ENCODE measurements at regions not wholly inside any gene's neighbourhood (a gene's known extent, or its start where the extent isn't known, plus 50 kb on each side); places are given as distances from the start of the nearest gene placed in this dataset.
A peak's percentile ranks its signal among the peaks of the same experiment; 100 is the strongest.
"Not testable (repeated sequence)": the region's sequence is repeated elsewhere in the genome, so short reads cannot be mapped to it uniquely, and the experiment has no call there.

DNA sequence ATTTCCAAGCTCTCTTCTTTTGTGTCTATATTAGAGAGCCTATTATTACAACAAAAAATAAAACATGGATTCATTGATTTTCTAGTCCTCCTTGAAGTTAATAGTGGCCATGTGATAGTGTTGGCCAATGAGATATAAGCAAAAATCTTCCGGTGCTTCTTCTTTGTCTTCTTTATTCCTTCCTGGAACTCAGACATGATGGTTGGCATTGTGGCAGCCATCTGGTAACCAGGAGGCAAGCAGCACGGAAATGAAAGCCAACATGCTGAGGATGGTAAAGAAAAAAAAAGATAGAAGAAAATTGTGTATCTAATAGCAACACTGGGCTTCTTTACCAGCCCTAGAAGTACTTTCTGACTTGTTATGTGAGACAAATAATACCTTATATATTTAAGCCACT is 50.8 kb upstream of the SEL1L start:
- DNase-seq: no peak

DNA sequence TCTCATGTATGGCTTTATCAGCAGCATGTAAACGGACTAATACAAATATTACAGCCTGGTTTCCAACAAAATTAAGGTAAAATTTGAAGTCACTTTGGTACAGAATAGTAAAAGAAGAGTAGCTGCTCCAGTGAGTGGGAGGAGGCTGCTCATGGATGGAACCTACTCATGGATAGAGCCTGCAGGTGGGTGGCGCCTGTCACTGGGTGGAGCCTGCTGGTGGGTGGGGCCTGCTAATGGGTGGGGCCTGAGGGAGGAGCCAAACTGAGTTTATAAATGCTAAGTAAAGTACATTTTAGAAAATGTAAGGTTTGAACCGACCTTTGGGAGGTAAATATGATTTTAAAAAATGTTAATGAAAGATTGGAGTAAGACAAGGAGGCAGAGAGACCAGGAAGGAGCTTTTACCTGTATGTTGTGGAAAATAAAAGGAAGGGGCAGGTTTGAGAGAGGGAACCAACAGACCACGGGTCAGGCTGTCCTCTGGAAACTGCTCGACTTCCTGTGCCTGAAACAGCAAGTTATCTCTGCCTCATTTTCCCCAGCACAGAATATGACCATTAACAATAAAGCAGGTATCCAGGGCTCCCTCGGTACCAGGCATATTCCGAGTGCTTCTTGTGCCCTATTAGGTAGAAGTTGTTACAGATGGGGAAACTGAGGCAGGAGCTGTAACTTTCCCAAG is 55.9 kb upstream of the SEL1L start:
- no peak for DNase-seq

DNA sequence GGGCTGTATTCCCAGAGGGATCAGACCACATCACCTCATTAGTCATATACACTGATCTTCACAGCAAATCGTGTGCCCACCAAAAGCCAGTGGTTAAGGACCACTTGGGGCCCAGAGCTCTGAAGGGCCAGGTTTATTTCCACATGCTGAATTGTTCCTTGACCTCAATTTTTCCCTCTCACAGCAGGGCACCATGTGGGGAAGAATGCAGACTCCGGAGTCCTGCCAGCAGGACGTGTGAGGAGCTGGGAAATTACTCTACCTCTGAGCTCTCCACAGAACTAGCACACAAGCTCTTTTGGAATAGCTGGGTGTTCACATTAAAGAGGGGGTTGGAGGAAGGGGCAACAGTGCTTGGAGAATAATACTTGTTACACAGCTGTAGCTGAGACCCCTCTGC is 57.6 kb upstream of the SEL1L start:
- no peak for DNase-seq

DNA sequence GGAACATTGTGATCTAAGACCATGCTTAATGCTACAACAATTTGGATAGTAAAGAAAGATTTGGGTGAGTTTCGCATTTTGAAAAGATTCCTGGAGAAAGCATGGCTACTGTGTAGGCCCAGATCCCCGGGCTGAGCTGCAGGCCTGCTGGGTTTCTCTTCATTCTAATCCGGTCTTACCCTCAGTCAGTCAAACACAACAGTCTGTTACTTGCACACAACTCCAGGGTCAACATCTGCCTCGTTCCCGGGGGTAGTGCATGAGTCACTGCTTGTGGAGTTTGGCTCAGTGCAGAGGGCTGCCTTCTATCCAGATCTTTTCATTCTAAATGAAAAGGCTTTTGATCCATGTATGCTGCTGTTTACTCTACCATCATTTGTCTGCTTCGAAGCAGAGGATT is 60.4 kb upstream of the SEL1L start:
- peak in 10 of 14 donors; percentile 1 to 78 (median 31) for DNase-seq

DNA sequence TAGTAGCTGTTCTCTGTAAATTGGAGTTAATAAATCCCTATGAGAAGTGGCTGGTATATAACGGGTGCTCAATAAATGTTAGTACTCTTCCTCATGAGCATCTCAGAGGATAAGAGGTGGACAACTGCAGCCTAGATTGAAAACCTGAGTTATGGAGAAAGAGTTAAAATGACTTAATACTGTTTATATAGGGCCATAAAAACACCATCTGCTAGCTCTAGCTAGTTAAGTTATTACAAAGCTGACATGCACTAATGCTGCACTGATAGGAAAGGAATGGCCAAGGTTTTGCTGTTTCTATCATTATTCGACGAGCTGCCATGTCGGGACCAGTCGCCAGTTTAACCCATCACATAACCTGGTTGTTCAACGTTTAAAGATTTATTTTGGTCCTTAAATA is 72.0 kb upstream of the SEL1L start:
- no peak for DNase-seq

DNA sequence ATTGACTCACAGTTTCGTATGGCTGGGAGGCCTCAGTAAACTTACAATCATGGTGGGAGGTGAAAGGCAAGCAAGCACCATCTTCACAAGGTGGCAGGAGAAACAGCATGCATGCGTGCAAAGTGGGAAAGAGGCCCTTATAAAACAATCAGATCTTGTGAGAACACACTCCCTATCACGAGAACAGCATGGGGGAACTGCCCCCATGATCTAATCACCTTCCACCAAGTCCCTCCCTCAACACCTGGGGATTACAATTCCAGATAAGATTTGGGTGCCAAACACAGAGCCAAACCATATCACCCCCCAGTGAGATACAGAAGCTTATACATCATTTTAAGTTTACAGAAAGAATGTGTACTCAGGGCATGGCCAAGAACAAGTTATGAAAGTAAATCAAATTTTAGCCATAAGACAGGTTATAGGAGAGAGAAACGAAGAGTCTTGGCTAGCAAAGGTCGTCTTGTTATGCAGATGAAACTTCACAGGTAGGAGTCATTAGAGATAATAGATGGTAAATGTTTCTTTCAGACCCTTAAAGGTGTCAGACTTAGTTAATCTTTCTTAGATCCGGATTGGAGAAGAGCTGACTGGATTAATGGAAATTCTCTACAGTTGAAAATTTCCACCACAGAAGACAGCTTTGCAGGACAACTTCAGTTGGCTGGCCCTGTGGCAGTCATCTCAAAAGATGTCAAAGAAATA is 79.8 kb upstream of the SEL1L start:
- no peak for DNase-seq

DNA sequence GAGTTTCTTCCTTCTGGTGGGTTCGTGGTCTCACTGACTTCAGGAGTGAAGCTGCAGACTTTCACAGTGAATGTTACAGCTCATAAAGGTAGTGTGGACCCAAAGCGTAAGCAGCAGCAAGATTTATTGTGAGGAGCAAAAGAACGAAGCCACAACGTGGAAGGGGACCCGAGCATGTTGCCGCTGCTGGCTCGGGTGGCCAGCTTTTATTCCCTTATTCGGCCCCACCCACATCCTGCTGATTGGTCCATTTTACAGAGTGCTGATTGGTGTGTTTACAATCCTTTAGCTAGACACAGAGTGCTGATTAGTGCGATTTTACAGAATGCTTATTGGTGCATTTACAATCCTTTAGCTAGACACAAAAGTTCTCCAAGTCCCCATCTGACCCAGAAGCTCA is 80.6 kb upstream of the SEL1L start:
- not testable (repeated sequence) for DNase-seq

DNA sequence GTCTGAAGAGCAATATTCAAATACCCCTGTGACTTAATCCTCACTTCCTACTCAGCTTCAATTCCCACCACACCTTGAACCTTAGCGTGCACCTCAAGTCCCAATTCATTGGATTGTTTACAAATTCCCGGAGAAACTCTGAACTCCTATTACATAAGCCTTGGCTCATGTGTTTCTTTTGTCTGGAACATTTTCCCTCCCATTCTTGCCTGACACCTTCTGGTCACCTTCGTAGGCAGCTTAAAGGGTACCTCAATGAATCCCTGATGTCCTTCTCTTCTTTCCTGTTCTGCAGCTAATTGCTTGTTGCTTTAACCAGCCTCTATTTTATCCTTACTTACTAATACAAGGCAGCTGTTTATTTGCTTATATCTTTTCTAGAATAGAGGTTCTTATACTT is 85.0 kb upstream of the SEL1L start:
- DNase-seq: no peak

DNA sequence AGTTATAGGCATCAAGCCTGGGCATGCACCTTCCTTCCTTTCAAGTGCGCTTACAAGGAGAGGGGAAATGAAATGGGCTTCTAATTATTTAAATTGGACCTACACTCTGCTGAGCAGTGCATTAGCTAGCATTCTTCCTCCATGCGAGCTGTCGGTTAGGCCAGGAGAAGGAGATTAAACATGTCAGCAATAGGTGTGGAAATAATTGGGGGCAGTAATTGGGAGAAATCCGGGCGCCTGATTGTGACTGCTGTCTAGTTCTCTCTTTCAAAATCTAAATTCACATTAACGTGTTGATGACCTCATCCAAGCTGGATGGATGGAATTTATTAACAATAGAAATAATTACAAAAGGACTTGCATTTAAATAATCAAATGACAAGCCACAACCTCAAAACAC is 86.2 kb upstream of the SEL1L start:
- no peak for DNase-seq

DNA sequence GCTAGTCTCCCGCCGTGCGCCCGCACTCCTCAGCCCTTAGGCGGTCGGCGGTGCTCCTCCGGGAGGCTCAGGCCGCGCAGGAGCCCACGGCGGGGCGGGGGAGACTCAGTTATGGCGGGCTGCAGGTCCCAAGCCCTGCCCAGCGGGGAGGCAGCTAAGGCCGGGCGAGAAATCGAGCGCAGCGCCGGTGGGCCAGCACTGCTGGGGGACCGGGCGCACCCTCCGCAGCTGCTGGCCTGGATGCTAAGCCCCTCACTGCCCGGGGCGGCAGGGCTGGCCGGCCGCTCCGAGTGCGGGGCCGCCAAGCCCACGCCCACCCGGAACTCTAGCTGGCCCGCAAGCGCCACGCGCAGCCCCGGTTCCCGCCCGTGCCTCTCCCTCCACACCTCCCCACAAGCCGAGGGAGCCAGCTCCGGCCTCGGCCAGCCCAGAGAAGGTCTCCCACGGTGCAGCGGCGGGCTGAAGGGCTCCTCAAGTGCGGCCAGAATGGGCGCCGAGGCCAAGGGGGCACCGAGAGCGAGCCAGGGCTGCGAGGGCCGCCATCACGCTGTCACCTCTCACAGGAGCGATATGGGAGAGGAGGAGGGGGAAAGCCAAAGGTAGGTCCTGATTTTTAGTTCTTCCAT is 90.2 kb upstream of the SEL1L start:
- DNase-seq: not testable (repeated sequence)

DNA sequence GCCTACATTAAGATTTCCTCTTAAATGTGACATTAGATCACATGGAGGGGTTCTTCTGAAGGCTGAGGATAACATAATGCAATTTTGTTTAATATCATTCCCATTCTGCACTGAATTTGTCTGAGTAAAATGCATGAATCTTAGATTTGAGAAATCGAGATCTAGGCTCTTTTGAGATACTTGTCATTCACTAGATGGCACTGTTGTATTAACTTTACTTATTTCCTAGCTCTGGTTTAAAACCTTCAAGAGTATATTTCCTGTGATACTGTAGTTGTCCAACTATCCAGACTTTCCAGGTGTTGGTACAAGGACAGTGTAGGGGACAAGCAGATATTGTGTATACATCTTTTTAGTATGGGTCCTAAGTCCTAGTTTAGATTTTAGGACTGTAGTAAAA is 91.7 kb upstream of the SEL1L start:
- DNase-seq: no peak

DNA sequence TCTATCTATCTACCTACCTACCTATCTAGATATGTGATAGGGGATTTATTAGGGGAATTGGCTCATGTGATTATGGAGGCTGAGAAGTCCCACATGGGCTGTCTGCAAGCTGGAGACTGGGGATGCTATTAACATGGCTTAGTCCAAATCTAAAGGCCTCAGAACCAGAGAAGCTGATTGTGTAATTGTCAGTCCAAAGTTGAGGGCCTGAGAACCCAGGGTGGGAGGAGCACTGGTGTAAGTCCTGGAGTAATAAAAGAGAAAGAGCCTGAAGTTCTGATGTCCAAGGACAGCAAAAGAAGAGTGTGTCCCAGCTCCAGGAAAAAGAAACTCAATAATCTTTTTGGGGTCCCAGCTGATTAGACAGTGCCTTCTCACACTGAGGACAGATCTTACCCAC is 98.5 kb upstream of the SEL1L start:
- DNase-seq: no peak

DNA sequence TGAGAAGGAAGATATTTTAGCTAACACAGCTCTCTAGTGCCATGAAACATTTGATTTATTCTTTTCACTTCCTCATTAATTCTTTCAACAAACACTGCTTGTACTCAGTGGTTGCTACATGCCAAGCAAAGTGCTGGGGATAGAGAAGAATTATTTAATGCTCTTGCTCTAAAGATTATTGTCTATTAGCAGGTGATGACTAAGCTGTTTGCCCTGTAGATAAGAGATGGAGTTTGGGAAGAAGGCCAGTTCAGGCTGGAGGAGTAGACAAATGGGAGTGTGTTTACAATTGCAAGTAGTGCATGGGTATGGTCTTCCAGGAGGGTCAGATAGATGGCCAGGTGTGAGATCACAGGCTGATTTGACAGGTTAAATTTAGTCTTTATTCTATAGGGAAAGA is 99.8 kb upstream of the SEL1L start:
- DNase-seq: no peak

DNA sequence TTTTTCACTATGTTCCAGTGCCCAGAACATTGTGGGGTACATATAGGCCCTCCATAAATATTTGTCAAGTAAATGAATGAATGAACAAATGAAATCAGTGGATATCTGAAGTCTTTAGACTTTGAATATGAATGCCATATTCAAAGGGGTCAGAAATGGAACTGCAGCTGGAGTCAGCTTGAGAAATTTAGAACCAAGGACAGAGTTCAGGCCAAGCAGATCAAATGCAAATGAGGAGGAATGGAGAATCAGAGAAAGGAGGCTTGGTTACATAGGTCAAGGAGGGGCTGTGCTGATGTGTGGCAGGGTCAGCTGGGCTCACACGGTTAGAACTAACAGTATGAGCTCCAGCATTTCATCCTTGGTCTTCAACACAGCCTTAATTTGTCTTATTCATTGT is 104.0 kb upstream of the SEL1L start:
- DNase-seq: no peak

DNA sequence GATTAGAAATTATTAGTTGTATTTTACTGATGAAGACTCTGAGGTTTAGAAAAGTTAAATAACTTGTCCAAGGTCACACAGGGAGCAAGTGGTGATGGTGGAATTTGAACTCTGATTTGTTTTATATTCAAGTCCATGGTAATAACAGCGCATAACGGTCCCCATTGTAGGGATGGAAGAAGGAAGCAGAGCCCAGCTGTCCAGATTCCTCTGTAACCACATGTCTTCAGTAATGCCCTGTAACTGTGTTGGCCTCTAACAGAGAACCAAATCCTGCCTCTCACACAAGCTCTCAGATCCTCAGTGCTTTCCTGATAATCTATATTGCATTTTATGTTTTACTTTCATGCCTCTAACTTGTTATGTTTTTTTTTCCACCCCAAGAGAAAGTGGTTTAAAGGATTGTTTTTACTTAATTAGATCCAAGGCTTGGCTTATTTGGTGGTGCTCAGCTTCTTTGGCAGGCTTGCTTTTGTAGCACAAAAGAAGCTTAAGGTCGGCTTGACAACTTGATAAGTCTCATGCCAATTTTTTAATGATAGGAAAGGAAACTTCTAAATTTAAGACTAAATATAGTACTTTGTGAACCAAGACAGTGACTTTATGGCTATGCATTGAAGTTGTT is 105.1 kb upstream of the SEL1L start:
- DNase-seq: no peak

DNA sequence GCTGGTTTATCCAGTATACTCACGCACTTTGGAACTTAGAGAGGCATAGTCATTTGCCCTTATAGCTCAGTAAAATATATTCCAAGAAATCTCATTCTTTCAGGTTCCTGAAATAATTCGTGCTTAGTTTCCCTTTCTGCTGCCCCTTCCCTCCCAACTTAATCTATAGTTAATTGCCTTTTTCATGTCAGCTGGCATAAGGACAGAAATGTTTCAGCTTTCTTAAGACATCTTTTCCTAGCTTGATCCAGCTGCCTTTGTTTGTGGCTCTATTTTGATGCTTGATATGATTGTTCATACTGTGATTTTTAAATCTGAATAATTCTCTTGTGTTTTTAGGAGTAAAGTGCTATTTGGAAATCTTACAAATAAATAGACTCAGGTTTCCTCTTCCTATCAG is 120.0 kb upstream of the SEL1L start:
- DNase-seq: no peak

DNA sequence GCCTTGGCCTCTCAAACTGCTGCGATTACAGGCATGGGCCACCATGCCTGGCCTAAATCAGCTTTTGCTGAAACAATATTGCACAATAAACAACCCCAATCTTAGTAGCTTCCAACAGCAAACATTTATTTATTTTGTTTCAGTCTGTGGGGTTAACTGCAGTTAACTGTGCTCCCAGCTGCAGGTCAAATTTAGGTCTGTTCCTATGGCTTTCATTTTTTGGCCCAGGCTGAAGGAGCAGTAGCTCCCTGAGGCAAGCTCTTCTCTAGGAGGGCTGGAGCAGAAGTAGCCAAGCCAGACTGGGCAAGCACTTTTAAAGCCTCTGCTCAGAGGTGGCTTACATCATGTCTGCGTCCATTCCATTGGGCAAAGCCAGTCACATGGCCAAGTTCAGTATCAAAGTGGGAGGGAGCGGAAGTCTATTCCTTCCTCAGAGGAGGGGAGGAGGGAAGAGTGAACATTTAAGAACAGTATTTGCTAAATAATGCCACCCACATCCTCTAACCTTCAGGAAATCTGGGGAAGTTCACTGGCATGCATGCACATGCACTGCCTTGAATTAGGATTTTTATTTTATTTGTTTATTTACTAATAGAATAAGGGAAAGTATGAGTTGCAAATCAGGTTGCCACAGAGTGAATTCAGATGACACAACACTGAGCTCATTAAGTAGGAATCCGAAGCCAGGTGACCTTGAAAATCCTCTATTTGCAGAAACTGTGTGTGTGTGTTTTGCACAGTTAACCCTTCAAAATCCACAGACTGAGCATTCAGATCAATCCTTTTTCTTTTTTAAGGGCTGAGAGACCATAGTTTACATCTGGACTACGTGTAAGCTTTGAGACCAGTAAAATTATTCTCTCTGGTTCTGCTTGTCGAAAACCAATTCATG is 122.0 kb upstream of the SEL1L start:
- no peak for DNase-seq

DNA sequence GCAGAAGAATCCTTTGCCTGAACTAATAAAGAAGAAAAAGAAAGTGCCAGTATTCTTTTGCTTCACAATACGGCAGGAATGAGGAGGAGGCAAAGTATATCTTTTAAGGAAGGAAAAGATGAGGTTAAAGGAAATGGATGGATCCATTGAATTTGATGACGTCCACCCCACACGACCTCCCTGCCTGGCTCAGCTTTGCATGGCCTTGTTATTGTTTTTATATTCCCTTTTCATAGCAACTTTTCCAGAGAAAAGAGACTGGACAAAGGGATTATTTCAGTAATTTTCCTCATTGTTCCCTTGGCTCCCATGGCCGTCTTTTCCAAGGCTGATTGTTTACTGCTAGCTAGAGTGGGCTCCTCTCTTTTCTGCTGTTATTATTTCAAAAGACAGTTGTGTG is 123.2 kb upstream of the SEL1L start:
- no peak for DNase-seq

DNA sequence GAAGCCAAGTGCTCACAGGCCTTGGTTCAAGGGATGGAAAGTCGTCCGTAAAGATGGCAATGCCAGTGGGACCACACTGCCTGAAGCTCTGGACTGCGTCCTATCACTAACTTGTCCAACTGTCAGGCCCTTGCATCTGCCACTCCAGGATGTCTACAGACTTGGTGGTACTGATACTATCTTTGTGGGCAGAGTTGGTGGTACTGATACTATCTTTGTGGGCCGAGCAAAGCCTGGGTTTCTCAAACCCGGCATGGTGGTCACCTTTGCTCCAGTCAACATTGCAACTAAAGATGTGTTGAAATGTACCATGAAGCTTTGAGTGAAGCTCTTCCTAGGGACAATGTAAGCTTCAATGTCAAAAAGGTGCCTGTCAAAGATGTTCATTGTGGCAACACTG is 128.4 kb upstream of the SEL1L start:
- DNase-seq: no peak

DNA sequence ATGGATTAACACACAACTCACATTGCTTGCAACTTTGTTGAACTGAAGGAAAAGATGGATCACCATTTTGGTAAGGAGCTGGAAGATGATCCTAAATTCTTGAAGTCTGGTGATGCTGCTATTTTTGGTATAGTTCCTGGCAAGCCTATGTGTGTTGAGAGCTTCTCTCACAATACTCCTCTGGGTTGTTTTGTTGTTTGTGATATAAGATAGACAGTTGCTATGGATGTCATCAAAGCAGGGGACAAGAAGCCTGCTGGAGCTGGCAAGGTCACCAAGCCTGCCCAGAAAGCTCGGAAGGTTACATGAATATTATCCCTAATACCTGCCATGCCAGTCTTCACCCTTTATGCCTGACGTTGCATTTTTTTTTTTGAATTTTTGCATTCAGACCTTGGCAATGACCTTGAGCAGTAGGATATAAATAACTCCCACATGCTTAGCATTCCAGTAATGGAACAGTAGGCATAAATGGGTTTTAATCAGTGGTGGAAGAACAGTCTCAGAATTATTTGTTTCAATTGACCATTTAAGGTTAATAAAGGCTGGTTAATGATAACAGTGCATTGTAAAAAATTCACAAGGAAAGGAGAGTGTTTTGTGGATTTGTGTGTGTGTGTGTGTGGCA is 129.0 kb upstream of the SEL1L start:
- DNase-seq: no peak

DNA sequence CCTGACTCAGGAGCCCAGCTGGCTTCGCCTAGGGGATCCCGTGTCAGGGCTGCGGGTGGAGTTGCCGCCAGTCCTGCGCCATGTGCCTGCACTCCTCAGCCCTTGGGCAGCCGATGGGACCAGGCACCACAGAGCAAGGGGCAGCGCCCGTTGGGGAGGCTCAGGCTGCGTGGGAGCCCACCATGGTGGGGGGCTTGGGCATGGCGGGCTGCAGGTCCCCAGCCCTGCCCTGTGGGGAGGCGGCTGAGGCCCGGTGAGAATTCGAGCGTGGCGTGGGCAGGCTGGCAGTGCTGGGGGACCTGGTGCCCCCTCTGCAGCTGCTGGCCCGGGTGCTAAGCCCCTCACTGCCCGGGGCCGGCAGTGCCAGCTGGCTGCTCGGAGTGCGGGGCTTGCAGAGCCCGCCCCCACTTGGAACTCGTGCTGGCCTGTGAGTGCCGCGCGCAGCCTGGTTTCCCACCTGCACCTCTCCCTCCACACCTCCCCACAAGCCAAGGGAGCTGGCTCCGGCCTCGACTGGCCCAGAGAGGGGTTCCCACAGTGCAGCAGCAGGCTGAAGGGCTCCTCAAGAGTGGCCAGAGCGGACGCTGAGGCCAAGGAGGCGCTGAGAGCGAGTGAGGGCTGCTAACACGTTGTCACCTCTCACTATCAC is 135.1 kb upstream of the SEL1L start:
- no peak for DNase-seq

DNA sequence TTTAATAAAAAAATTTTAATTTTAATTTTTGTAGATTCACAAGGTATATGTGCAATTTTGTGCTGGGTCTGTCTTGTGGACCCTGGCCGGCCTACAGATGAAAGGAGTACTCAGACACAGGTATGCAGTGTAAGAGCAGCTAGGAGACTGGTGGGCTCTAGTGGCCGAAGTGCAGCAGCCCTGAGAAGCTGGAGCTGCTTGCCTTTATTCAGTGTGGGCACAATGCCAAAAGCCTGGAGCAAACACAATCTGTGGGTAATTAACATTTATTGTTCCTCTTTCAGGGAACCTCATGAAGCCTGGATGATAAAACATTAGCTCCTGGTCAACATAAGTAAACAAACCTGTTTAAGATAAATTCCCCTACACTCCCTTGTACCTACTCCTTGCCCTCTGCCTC is 135.7 kb upstream of the SEL1L start:
- DNase-seq: no peak
